Astrocyte (in vitro differentiated cells and primary cell): ENCODE measurements at regions not wholly inside any gene's neighbourhood (a gene's known extent, or its start where the extent isn't known, plus 50 kb on each side); places are given as distances from the start of the nearest gene placed in this dataset.
A peak's percentile ranks its signal among the peaks of the same experiment; 100 is the strongest.

Experiments used
- DNase-seq: peaks from one replicate; pipeline ENCODE4 v3.0.0-alpha.2; 2010; ENCODE audit warnings: low read depth
- FAIRE-seq: peaks from 2 replicates; lab custom pipeline; 2011; peaks lifted over from hg19 to GRCh38; lab: Jason Lieb, UNC
- H2AFZ ChIP-seq: 2 replicates; pipeline ENCODE4 v1.6.0; 2012; ENCODE audit warnings: low read depth, low read length, inconsistent platforms
- H3K27ac ChIP-seq: 2 replicates; pipeline ENCODE4 v1.5.1; 2011; ENCODE audit warnings: low read depth, low read length, inconsistent platforms
- H3K27me3 ChIP-seq: 2 replicates; pipeline ENCODE4 v1.6.0; 2011; ENCODE audit warnings: low read length, inconsistent platforms; ENCODE audit not compliant: insufficient read depth
- H3K36me3 ChIP-seq: 2 replicates; pipeline ENCODE4 v1.5.1; 2011; ENCODE audit warnings: low read length, inconsistent platforms; ENCODE audit not compliant: insufficient read depth
- H3K4me1 ChIP-seq: 2 replicates; pipeline ENCODE4 v1.5.1; 2011; ENCODE audit warnings: low read length, inconsistent platforms; ENCODE audit not compliant: insufficient read depth
- H3K4me2 ChIP-seq: 2 replicates; pipeline ENCODE4 v1.6.0; 2012; ENCODE audit warnings: low read length, inconsistent platforms
- H3K4me3 ChIP-seq: 2 replicates; pipeline ENCODE4 v1.5.1; 2011; ENCODE audit warnings: low read depth, mild to moderate bottlenecking, low read length, inconsistent platforms; ENCODE audit not compliant: insufficient read depth
- H3K79me2 ChIP-seq: 2 replicates; pipeline ENCODE4 v1.6.0; 2012; ENCODE audit warnings: mild to moderate bottlenecking, low read length, inconsistent platforms; ENCODE audit not compliant: insufficient read depth
- H3K9ac ChIP-seq: 2 replicates; pipeline ENCODE4 v1.6.0; 2012; ENCODE audit warnings: mild to moderate bottlenecking, low read length, inconsistent platforms
- H3K9me3 ChIP-seq: 2 replicates; pipeline ENCODE4 v1.5.1; 2012; ENCODE audit warnings: low read depth, mild to moderate bottlenecking, low read length, inconsistent platforms; ENCODE audit not compliant: insufficient read depth
- H4K20me1 ChIP-seq: 2 replicates; pipeline ENCODE4 v1.6.0; 2012; ENCODE audit warnings: low read length, inconsistent platforms; ENCODE audit not compliant: insufficient read depth
- H3K27ac Mint-ChIP-seq: one replicate; pipeline ENCODE4 v1.8.0; 2021; ENCODE audit warnings: mild to moderate bottlenecking, mixed read lengths; ENCODE audit not compliant: unreplicated experiment
- H3K27me3 Mint-ChIP-seq: one replicate; pipeline ENCODE4 v1.8.0; 2021; ENCODE audit warnings: low read depth, mixed read lengths; ENCODE audit not compliant: unreplicated experiment
- H3K36me3 Mint-ChIP-seq: one replicate; pipeline ENCODE4 v1.8.0; 2021; ENCODE audit warnings: low read depth, mixed read lengths; ENCODE audit not compliant: unreplicated experiment
- H3K4me1 Mint-ChIP-seq: one replicate; pipeline ENCODE4 v1.8.0; 2021; ENCODE audit warnings: low read depth, mixed read lengths; ENCODE audit not compliant: unreplicated experiment
- H3K4me3 Mint-ChIP-seq: one replicate; pipeline ENCODE4 v1.8.0; 2021; ENCODE audit warnings: mild to moderate bottlenecking, moderate library complexity, mixed read lengths; ENCODE audit not compliant: unreplicated experiment
- H3K9me3 Mint-ChIP-seq: one replicate; pipeline ENCODE4 v1.8.0; 2021; ENCODE audit warnings: mild to moderate bottlenecking, mixed read lengths; ENCODE audit not compliant: unreplicated experiment
- CTCF ChIP-seq: IDR thresholded peaks from 2 replicates; pipeline ENCODE4 v1.5.1; 2011; ENCODE audit warnings: low read depth, mild to moderate bottlenecking, inconsistent platforms, low read length, moderate library complexity; ENCODE audit not compliant: insufficient read depth
- EZH2 ChIP-seq: IDR thresholded peaks from 2 replicates; pipeline ENCODE4 v1.6.1; 2012; ENCODE audit warnings: mild to moderate bottlenecking, low read length, inconsistent platforms; ENCODE audit not compliant: insufficient read depth

DNA sequence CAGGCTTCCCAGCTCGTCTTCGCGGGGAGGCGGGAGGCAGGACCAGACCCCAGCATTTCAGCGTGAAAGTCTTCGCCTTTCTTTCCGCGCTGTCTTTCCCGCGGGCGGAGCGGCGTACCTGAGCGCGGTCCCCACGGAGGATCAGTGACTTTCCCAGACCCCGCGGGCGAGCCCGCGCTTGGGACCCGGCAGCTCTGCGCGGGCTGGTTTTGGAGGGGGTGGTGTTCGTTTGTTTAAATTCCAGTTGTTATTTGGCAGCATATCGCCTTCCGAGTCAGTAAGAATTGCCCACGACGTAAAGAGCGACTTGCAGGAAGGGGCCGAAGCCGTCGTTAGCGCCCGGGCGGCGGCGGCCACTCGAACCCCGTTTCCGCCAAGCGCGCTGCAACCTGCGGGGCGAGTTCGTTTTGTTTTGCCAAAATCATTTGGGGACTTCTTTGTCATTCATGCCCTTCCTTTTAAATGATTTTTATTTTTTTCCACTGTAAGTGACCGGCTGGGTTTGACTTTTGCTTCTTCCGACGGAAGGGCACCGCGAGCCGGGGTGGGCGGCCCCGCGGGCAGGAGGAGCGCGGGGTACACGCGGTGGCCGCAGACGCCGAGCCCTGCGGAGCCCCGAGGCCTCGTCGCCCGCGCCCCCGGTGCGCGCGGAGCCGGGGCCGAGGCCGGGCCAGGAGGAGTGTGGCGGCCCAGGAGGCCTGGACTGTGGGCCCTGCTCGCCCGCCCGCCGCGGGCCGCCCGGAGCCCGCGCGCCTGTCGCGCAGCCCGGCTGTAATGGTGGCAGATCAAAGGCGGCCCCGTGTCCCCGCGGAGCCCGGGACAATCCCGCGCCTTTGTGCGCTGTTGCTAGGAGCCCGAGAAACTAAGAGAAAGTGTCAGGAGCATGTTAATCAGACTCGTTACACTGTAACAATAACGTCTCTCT lies 75.9 kb downstream of the ZIC5 start:
- peak overlapping the region; percentile 74 for H3K4me2 ChIP-seq
- H3K36me3 ChIP-seq = no peaks in the 10 kb centered on the region
- no peak for DNase-seq
- Mint-ChIP-seq H3K36me3 (peaks cover 5% of the 10 kb centered on the region), H3K27ac (peak overlapping the region; percentile 66), H3K4me3 (no peak overlapping the region), H3K9me3 (peaks cover 16% of the 10 kb centered on the region), H3K4me1 (no peaks in the 10 kb centered on the region), H3K27me3 (peaks cover 79% of the 10 kb centered on the region)
- no peak overlapping the region for H3K27ac ChIP-seq
- peaks cover 6% of the 10 kb centered on the region for H3K4me1 ChIP-seq
- peak overlapping the region; percentile 45 for H2AFZ ChIP-seq
- no peaks in the 10 kb centered on the region for H3K79me2 ChIP-seq
- peak overlapping the region; percentile 40 for H3K4me3 ChIP-seq
- peaks cover 69% of the 10 kb centered on the region for H3K27me3 ChIP-seq
- FAIRE-seq = no peak
- H3K9ac ChIP-seq = no peak overlapping the region
- no peaks in the 10 kb centered on the region for H4K20me1 ChIP-seq
- no peaks in the 10 kb centered on the region for H3K9me3 ChIP-seq
- TF ChIP-seq CTCF (no peak), EZH2 (peak; percentile 96)

DNA sequence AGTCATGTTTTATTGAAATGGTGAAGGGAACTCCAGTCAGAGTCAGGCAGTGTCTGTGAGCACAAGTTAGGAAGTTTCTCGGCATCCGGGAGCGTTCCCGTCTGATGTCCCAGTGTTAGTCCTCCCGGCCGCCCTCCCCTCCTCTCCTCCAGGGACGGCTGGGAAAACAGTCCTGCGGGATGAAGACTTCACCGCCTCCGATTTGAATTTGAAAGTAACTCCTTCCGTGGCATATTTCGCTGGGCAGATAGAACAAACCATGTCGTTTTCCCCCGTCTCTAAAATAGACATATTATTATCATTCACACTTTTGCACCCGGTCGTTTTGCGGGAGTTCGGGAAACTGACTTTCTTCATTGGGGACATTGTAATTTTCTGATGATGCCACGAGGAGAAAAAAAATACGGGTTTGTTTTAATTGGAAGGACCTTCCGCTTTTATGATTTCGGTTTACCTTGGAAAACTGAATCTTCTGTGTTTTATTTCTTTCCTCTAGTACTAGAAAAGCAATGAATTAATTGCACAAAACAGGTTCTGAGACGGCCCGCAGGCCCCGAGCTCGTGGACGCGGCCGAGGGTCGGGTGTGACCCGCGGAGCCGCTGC lies 76.6 kb downstream of the ZIC5 start:
- no peak overlapping the region for H3K27ac ChIP-seq

More for the DNA sequence above, 76.6 kb downstream of the ZIC5 start:
- Mint-ChIP-seq H3K9me3 (peaks cover 16% of the 10 kb centered on the region), H3K36me3 (peaks cover 5% of the 10 kb centered on the region), H3K27ac (no peak overlapping the region), H3K4me3 (peak overlapping the region; percentile 71), H3K4me1 (no peaks in the 10 kb centered on the region), H3K27me3 (peaks cover 78% of the 10 kb centered on the region)
- Histone ChIP-seq H2AFZ (peak overlapping the region; percentile 45), H3K36me3 (no peaks in the 10 kb centered on the region), H3K4me3 (peak overlapping the region; percentile 40), H3K9ac (no peak overlapping the region), H3K79me2 (no peaks in the 10 kb centered on the region), H4K20me1 (no peaks in the 10 kb centered on the region), H3K27me3 (peaks cover 67% of the 10 kb centered on the region), H3K4me1 (peaks cover 6% of the 10 kb centered on the region), H3K4me2 (peak overlapping the region; percentile 74), H3K9me3 (no peaks in the 10 kb centered on the region)
- no peak for TF ChIP-seq CTCF
- TF ChIP-seq EZH2 = no peak
- DNase-seq (no peak), FAIRE-seq (no peak)
